ENCODE measurements at regions not wholly inside any gene's neighbourhood (a gene's known extent, or its start where the extent isn't known, plus 50 kb on each side); places are given as distances from the start of the nearest gene placed in this dataset.

DNA sequence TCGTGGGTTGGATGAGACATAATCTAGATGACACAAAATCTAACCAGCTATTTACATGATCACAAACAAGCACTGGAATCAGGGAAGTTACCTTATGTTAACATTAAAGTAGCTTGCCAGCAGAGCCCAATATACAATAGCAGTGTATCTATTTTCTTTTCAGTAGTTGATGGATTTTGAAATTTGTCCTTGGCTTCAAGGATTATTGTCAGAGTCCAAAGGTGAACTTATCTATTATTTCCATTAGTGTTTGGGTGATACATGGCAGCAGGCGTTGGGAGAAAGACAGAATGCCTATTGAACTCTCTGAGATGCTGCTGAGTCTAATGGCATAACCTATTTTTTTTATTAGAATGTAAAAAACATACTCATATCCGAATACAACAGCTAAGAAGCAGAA is 223.2 kb upstream of the ACTBL2 start:
- intact Hi-C loops (cut with micrococcal nuclease): no loop called here
- Mint-ChIP-seq H3K4me3 (ENCODE audit: low read depth) (no peak overlapping the region), H3K36me3 (ENCODE audit: low read depth) (no peaks in the 10 kb centered on the region), H3K27ac (no peak overlapping the region), H3K4me1 (ENCODE audit: low read depth) (no peaks in the 10 kb centered on the region), H3K27me3 (ENCODE audit: low read depth) (peaks cover 5% of the 10 kb centered on the region), H3K9me3 (no peaks in the 10 kb centered on the region)
- no peak for DNase-seq (ENCODE audit: low spot score)

DNA sequence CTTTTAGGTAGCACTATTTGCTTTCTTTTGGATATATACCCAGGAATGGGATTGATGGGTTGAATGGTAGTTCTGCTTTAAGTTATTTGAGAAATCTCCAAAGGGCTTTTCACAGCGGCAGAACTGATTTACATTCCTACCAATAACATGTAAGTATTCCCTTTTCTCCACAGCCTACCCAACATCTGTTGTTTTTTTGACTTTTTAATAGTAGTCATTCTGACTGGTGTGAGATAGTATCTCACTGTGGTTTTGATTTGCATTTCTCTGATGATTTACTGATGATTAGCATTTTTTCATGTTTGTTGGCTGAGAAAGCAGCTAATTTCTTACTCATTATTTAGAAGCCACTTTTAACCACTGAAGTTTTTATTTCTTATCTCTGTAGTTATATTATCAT is 221.1 kb upstream of the ACTBL2 start:
- no peak for DNase-seq (ENCODE audit: low spot score)
- Mint-ChIP-seq H3K4me1 (ENCODE audit: low read depth) (no peaks in the 10 kb centered on the region), H3K36me3 (ENCODE audit: low read depth) (no peaks in the 10 kb centered on the region), H3K9me3 (no peaks in the 10 kb centered on the region), H3K4me3 (ENCODE audit: low read depth) (no peak overlapping the region), H3K27me3 (ENCODE audit: low read depth) (peaks cover 5% of the 10 kb centered on the region), H3K27ac (no peak overlapping the region)
- intact Hi-C loops (cut with micrococcal nuclease): no loop called here

DNA sequence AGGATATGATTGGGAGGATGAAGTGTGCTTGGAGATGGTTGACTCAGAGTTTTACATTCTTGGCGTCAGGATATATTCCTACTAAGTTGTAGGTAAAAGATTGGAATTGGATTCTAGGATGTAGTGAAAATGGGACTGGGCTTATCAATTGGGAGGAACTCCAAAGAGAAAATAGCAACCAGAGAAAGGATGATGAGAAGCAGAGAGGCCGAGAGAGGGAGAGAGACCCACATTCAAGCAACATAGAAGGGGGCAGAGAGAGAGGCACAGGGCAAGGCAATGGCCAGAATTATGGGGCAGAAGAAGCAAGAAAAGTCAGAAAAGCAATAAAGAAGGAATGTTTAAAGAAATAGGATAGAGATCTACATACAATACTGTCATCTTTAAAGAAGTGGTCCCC is 217.9 kb upstream of the ACTBL2 start:
- Mint-ChIP-seq H3K27me3 (ENCODE audit: low read depth) (peaks cover 5% of the 10 kb centered on the region), H3K4me1 (ENCODE audit: low read depth) (no peaks in the 10 kb centered on the region), H3K4me3 (ENCODE audit: low read depth) (no peak overlapping the region), H3K9me3 (no peaks in the 10 kb centered on the region), H3K27ac (no peak overlapping the region), H3K36me3 (ENCODE audit: low read depth) (no peaks in the 10 kb centered on the region)
- no peak for DNase-seq (ENCODE audit: low spot score)
- intact Hi-C loops (cut with micrococcal nuclease): no loop called here

DNA sequence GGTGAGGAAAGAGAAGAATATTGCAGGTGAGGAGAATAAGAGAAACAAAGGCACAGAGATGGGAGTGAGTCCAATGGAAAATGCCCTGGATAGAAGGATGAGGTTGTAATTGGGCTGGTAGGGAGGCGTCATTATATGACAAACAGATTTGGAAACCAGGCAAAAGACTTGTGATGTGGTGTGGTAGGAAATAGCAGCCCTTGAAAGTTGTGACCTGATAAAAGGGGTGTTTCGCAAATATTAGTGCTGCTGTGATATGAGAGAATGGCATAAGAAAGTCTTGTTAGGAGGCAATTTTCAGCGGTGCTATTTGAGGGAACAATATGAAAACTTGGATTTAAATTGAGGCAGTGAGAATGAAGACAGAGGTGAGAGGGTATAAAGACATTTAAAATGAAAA is 217.5 kb upstream of the ACTBL2 start:
- DNase-seq (ENCODE audit: low spot score): no peak
- Mint-ChIP-seq H3K27me3 (ENCODE audit: low read depth) (peaks cover 5% of the 10 kb centered on the region), H3K4me3 (ENCODE audit: low read depth) (no peak overlapping the region), H3K4me1 (ENCODE audit: low read depth) (no peaks in the 10 kb centered on the region), H3K36me3 (ENCODE audit: low read depth) (no peaks in the 10 kb centered on the region), H3K9me3 (no peaks in the 10 kb centered on the region), H3K27ac (no peak overlapping the region)
- intact Hi-C loops (cut with micrococcal nuclease): no loop called here

DNA sequence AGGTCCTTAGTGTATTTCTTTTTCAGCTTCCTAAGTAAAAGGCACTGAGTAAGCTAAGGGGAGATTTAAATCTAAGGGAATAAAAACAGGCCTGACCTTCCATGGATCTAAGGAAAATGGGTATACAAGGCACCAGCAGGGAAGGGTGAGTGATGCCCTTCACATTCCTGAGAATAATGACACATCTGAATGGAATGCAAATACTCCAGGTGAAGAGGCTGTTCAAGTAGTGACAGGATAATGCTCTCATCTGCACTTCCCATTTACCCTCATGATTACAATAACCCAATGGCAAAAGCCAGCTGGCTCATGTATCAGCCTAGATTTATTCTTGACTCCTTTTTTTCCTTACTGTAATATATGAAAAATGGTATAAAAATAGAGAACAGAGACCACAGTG is 216.2 kb upstream of the ACTBL2 start:
- no peaks in the 10 kb centered on the region for H3K4me1 Mint-ChIP-seq (ENCODE audit: low read depth)

DNA sequence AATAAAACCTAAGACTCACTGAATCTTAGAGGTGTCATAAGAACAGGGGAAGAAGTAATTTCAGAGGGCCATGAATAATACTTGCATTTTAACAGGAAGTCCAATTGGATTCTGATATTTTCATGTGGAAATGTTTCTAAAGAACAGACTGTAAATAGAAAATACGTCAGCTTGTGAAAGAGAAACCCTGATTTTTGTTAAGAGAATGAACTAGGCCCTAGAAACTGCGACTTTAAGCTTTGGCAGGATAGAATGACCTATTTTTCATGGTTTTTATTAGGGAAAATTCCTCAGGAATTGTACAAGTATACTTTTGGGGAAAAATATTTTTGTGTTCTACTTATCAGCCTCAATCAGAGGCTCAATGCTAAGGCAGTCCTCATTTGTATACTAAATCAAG is 215.5 kb upstream of the ACTBL2 start:
- H3K9me3 Mint-ChIP-seq: no peaks in the 10 kb centered on the region
- no peak overlapping the region for H3K27ac Mint-ChIP-seq
- no peak overlapping the region for H3K4me3 Mint-ChIP-seq (ENCODE audit: low read depth)
- H3K27me3 Mint-ChIP-seq (ENCODE audit: low read depth): no peaks in the 10 kb centered on the region
- H3K4me1 Mint-ChIP-seq (ENCODE audit: low read depth): no peaks in the 10 kb centered on the region
- intact Hi-C loops (cut with micrococcal nuclease): no loop called here
- H3K36me3 Mint-ChIP-seq (ENCODE audit: low read depth): no peaks in the 10 kb centered on the region
- DNase-seq (ENCODE audit: low spot score): no peak

More for the DNA sequence above, 216.2 kb upstream of the ACTBL2 start:
- H3K9me3 Mint-ChIP-seq: no peaks in the 10 kb centered on the region
- H3K27ac Mint-ChIP-seq: no peak overlapping the region
- H3K4me3 Mint-ChIP-seq (ENCODE audit: low read depth): no peak overlapping the region
- peaks cover 2% of the 10 kb centered on the region for H3K27me3 Mint-ChIP-seq (ENCODE audit: low read depth)
- DNase-seq (ENCODE audit: low spot score): no peak
- no peaks in the 10 kb centered on the region for H3K36me3 Mint-ChIP-seq (ENCODE audit: low read depth)
- intact Hi-C loops (cut with micrococcal nuclease): no loop called here

DNA sequence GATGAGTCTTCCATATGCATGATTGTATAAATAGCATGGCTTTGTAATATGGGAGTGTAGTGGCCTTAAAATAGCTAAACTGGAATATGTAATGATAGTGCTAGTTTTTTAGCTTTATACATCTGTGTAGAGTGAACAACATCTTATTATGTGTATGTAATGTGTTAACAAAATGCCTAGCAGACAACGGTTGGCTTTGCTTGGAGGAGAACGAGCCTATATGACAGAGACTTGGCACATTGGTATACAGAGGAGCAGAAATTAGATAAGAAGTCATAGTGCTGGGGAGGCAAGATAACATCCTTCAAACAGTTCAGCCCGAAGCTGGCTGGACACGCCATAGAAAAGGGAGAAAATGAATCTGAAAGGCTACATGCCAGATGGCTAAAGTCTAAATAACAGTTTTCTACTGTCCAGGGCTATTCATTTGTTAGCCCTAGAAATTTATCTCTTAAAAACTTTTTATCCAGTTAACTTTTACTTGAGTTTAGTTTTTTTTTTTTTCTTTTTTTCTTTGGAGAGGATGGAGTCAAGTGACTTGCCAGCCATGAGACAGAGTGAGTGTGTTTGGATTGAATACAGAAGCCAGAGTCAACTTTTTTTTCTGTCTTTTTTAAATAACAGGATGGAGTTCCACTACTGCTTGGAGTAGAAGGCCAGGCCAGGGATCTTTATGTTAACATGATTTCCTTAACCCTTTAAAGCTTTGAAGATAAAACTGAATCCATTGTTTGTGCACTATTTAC is 214.4 kb upstream of the ACTBL2 start:
- no peaks in the 10 kb centered on the region for H3K27me3 Mint-ChIP-seq (ENCODE audit: low read depth)
- intact Hi-C loops (cut with micrococcal nuclease): no loop called here
- no peaks in the 10 kb centered on the region for H3K9me3 Mint-ChIP-seq
- DNase-seq (ENCODE audit: low spot score): no peak
- peaks cover 2% of the 10 kb centered on the region for H3K4me1 Mint-ChIP-seq (ENCODE audit: low read depth)
- H3K4me3 Mint-ChIP-seq (ENCODE audit: low read depth): no peak overlapping the region
- no peaks in the 10 kb centered on the region for H3K36me3 Mint-ChIP-seq (ENCODE audit: low read depth)
- H3K27ac Mint-ChIP-seq: no peak overlapping the region

DNA sequence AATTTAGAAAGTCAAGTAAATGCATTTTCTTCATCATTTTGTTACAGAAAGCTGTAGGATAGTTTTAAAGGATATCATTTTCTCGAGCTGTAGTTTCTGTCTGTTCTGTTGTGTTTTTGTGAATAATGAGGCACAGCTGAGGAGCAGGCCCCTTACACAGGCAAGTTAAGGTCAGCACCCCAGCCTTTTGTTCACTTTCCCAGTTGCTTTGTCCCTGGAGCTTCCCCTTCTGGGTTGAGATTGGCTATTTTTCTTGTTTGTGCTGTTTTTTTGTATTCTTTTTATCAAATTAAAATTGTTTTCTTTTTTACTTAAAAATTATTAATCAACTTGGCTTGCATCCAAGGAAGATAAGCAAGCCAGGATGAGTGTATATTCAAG is 213.8 kb upstream of the ACTBL2 start:
- no peak for DNase-seq (ENCODE audit: low spot score)
- Mint-ChIP-seq H3K27me3 (ENCODE audit: low read depth) (no peaks in the 10 kb centered on the region), H3K9me3 (no peaks in the 10 kb centered on the region), H3K4me1 (ENCODE audit: low read depth) (peaks cover 2% of the 10 kb centered on the region), H3K27ac (no peak overlapping the region), H3K4me3 (ENCODE audit: low read depth) (no peak overlapping the region), H3K36me3 (ENCODE audit: low read depth) (no peaks in the 10 kb centered on the region)
- intact Hi-C loops (cut with micrococcal nuclease): no loop called here

DNA sequence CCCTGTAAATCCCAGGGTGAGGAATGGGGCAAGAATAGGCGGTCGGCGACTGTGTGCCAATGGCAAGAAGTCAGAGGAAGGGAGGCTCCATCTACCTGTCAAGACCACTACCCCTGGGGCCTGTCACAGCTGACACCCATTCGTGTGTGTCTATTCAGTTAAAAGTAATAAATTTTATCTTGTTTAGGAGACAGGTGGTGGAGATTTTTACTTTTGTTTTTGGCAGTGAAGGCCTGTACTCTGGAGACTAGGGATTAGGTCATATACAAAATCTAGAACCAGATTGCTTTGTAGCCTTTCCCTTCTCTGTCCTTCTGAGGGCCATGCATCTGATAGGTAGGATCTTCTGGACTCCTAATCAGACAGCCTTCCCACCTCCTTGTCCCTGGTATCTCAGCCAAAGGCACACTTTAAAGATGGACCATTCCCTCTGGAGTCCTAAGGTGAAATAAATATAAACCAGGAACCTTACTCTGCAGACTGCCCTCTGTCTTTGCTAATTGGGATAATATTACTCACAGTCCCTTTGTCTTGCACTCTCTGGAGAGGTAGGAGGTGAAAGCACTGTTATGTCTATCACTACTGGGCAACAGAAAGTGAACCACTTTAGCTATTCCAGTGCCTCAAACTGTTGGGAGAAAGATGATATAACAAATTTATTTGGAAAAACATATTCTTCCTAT is 213.2 kb upstream of the ACTBL2 start:
- DNase-seq (ENCODE audit: low spot score): no peak
- peaks cover 2% of the 10 kb centered on the region for H3K4me1 Mint-ChIP-seq (ENCODE audit: low read depth)
- no peaks in the 10 kb centered on the region for H3K36me3 Mint-ChIP-seq (ENCODE audit: low read depth)

DNA sequence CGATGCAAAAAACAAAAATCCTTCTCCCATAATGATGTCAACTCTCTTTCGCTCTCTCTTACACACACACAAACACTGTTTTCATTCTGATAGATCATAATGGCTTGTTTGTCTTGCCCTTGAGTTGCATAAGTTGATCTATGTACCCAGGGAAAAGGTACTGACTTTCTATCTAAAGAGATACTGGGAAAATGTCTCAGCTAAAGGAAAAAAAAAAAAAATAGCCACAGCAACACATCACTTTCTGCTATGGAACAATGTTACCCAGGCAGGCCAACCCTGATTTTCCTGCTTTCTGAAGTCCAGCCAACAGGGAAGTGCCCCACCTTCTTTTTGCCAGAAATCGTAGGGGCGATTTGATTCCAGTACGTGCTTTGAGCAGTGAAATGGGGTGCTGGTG is 212.6 kb upstream of the ACTBL2 start:
- intact Hi-C loops (cut with micrococcal nuclease): no loop called here
- Mint-ChIP-seq H3K4me3 (ENCODE audit: low read depth) (no peak overlapping the region), H3K36me3 (ENCODE audit: low read depth) (no peaks in the 10 kb centered on the region), H3K9me3 (no peaks in the 10 kb centered on the region), H3K27ac (no peak overlapping the region), H3K4me1 (ENCODE audit: low read depth) (peaks cover 2% of the 10 kb centered on the region), H3K27me3 (ENCODE audit: low read depth) (no peaks in the 10 kb centered on the region)
- DNase-seq (ENCODE audit: low spot score): no peak

More for the DNA sequence above, 213.2 kb upstream of the ACTBL2 start:
- intact Hi-C loops (cut with micrococcal nuclease): no loop called here
- Mint-ChIP-seq H3K27me3 (ENCODE audit: low read depth) (no peaks in the 10 kb centered on the region), H3K4me3 (ENCODE audit: low read depth) (no peak overlapping the region), H3K9me3 (no peaks in the 10 kb centered on the region), H3K27ac (no peak overlapping the region)

DNA sequence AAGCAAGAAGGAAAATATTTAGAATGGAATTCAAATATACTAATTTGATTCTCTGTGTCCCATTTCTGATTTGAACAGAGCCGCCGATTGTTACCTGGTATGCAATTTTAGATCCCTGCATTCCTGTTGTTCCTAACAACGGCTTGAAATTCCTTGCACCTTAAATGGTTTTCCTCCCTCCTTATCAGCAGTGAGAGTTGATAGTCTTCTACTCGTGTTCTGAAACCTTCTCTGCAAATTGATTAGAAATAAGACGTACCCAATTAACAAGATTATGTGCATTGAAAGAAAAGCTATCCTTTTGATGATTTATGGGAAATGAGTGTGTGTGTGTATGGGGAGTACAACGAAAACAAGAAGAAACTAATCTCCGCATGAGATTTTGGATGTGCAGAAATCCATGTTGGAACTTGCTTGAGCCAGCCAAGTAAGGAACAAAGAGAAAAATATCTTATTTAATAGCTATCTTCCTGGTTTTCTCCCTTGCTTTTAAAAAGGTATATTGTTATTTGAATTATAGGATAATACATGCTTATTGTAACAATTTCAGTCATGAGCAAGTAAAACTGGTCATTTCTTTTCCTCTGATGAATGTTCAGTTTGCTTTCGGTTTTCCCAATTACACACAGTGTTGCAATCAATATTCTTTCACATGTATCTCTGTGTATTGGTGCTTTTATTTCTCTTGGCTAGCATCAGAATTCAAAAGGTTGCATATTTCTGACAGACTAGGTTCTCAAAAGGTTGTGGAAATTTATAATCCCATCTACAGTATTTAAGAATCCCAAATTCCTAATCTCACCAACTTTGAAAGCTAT is 211.1 kb upstream of the ACTBL2 start:
- intact Hi-C loops (cut with micrococcal nuclease): no loop called here

DNA sequence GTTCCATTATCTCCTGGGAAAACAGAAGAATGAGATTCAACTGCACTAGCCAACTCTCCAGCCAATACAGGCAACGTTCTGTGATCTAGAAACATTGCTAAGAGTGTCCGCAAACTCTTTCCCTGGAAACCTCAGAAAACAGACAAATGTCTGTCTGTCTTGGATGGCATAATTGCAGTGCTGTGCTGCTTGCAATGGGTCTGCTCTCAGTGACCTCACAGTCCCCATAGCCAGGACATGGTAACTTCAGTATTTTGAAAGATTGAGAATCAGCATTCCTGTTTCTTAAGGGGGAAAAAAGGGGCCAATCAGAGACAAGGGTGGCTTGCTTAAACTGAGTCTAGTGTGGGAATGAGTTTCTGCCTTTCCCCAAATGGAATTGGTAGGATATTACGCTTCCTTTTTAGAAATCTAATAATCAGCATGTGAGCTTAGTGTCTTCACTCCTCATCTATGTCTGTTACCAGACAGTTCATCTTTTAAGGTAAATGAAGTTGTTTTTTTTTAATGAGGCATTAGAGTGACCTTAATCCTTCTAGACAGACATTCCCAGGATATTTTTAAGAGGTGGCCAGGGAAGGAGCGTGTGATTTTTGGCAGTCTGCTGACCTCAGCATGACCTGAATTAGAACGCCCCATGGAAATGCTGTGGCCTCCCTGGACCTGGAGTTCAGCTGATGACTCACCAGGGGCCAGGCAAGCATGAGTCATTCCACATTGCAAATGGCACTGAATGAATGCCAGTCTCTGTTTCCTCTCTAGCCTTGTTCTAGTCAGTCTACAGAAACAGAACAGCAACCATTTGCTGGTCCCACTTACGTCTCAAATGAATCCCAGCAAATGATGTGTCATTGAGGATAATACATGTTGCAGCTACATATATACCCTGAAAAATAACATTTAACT is 210.2 kb upstream of the ACTBL2 start:
- Mint-ChIP-seq H3K4me3 (ENCODE audit: low read depth) (no peak overlapping the region), H3K27me3 (ENCODE audit: low read depth) (no peaks in the 10 kb centered on the region), H3K36me3 (ENCODE audit: low read depth) (no peaks in the 10 kb centered on the region), H3K27ac (no peak overlapping the region), H3K4me1 (ENCODE audit: low read depth) (peaks cover 2% of the 10 kb centered on the region), H3K9me3 (no peaks in the 10 kb centered on the region)
- DNase-seq (ENCODE audit: low spot score): no peak
- intact Hi-C loops (cut with micrococcal nuclease): no loop called here

More for the DNA sequence above, 211.1 kb upstream of the ACTBL2 start:
- Mint-ChIP-seq H3K9me3 (no peaks in the 10 kb centered on the region), H3K4me1 (ENCODE audit: low read depth) (peaks cover 2% of the 10 kb centered on the region), H3K27ac (no peak overlapping the region), H3K27me3 (ENCODE audit: low read depth) (no peaks in the 10 kb centered on the region), H3K4me3 (ENCODE audit: low read depth) (no peak overlapping the region), H3K36me3 (ENCODE audit: low read depth) (no peaks in the 10 kb centered on the region)
- no peak for DNase-seq (ENCODE audit: low spot score)
